Endothelial cell (in vitro differentiated cells): ENCODE measurements at regions not wholly inside any gene's neighbourhood (a gene's known extent, or its start where the extent isn't known, plus 50 kb on each side); places are given as distances from the start of the nearest gene placed in this dataset.

ENCODE experiments used
- DNase-seq: peaks from one replicate; pipeline ENCODE4 v3.0.0; 2021; ENCODE audit warnings: low spot score
- H3K27ac Mint-ChIP-seq: one replicate; pipeline ENCODE4 v1.8.0; 2021; ENCODE audit warnings: mixed read lengths, inconsistent platforms; ENCODE audit not compliant: unreplicated experiment
- H3K27me3 Mint-ChIP-seq: one replicate; pipeline ENCODE4 v1.8.0; 2021; ENCODE audit warnings: mild to moderate bottlenecking, moderate library complexity, mixed read lengths, inconsistent platforms; ENCODE audit not compliant: unreplicated experiment
- H3K36me3 Mint-ChIP-seq: one replicate; pipeline ENCODE4 v1.8.0; 2021; ENCODE audit warnings: mild to moderate bottlenecking, low read depth, mixed read lengths, inconsistent platforms; ENCODE audit not compliant: unreplicated experiment
- H3K4me1 Mint-ChIP-seq: one replicate; pipeline ENCODE4 v1.8.0; 2021; ENCODE audit warnings: mild to moderate bottlenecking, mixed read lengths, inconsistent platforms; ENCODE audit not compliant: unreplicated experiment
- H3K4me3 Mint-ChIP-seq: one replicate; pipeline ENCODE4 v1.8.0; 2021; ENCODE audit warnings: mild to moderate bottlenecking, mixed read lengths, inconsistent platforms; ENCODE audit not compliant: unreplicated experiment
- H3K9me3 Mint-ChIP-seq: one replicate; pipeline ENCODE4 v1.8.0; 2021; ENCODE audit warnings: mixed read lengths, inconsistent platforms; ENCODE audit not compliant: unreplicated experiment
- TF ChIP-seq, protein P1 (sequence below): fragments of 200-600 bp; sonication (generic); IDR thresholded peaks from one replicate; pipeline ENCODE4 v1.5.0; 2021; ENCODE audit warnings: antibody characterized with exemption; ENCODE audit not compliant: unreplicated experiment

DNA sequence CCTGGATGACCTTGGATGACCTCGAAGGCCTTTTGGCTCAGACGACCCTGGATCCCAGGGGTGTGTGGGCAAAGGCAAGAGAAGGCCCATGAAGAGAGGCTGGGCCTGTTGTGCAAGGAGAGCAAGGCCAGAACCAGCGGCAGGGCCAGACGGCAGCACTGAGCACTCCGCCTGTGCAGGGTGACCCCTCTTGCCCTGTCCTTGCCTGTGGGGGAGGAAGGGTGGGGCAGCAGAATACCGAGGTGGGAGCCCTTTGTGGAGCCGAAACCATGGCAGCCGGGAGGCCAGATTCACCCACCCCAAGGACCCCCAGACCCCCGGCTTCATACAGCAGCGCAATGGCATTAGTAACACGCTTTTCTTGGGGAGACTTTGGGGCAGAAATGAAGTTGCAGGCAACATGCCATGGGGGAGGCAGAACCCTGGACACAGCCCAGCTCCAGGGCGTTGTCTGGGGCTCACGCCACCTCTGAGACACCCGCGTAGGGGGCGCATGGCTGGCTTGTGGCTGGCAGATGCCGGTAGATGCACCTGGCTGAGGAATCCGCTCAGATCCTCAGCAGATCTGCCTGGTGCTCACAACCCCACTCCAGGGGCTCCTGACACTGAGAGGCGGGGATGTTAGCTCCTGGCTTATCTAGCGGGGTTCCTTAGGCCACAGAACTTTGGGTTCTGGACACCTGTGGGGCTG lies 114.5 kb downstream of the FAM53A start:
- Mint-ChIP-seq H3K4me1 (peaks cover 5% of the 10 kb centered on the region), H3K9me3 (no peaks in the 10 kb centered on the region), H3K27me3 (peaks cover 11% of the 10 kb centered on the region), H3K27ac (no peak overlapping the region), H3K36me3 (peaks cover 4% of the 10 kb centered on the region), H3K4me3 (no peak overlapping the region)
- TF ChIP-seq, protein P1, sequence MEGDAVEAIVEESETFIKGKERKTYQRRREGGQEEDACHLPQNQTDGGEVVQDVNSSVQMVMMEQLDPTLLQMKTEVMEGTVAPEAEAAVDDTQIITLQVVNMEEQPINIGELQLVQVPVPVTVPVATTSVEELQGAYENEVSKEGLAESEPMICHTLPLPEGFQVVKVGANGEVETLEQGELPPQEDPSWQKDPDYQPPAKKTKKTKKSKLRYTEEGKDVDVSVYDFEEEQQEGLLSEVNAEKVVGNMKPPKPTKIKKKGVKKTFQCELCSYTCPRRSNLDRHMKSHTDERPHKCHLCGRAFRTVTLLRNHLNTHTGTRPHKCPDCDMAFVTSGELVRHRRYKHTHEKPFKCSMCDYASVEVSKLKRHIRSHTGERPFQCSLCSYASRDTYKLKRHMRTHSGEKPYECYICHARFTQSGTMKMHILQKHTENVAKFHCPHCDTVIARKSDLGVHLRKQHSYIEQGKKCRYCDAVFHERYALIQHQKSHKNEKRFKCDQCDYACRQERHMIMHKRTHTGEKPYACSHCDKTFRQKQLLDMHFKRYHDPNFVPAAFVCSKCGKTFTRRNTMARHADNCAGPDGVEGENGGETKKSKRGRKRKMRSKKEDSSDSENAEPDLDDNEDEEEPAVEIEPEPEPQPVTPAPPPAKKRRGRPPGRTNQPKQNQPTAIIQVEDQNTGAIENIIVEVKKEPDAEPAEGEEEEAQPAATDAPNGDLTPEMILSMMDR, result no peak
- DNase-seq, result no peak

DNA sequence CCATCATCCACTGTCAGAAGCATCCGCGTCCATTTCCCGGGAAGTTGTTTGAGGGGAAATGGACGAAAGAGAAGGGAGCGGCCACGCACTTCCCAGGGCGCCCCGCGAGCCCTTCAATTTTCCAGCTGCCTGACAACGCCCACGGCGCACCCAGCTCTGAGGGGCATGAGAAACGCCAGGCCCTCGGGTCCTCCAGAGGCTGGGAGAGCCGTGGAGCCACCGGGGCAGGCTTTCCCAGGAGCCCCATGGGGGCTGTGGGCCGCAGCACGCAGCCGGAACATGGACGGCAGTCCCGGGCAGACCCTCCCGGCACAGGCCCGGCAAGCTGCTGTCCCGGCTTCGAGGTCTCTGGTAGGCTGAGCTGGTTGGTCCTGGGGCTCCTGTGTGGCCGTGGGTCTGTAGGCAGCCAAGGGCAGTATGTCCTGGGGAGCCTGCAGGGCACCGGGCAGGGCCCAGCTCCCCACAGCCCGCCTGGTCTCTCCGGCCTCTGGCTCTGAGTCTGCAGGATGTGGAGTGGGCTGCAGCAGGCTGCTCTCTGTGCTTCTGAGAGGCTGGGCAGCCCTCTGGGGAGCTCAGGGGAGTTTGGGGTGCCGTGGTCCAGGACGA lies 115.2 kb downstream of the FAM53A start:
- H3K27ac Mint-ChIP-seq, result no peak overlapping the region
- TF ChIP-seq, protein P1, result no peak
- H3K4me1 Mint-ChIP-seq, result peaks cover 5% of the 10 kb centered on the region
- DNase-seq, result no peak
- H3K36me3 Mint-ChIP-seq, result peaks cover 4% of the 10 kb centered on the region
- H3K27me3 Mint-ChIP-seq, result peaks cover 12% of the 10 kb centered on the region
- H3K4me3 Mint-ChIP-seq, result no peak overlapping the region
- no peaks in the 10 kb centered on the region for H3K9me3 Mint-ChIP-seq

DNA sequence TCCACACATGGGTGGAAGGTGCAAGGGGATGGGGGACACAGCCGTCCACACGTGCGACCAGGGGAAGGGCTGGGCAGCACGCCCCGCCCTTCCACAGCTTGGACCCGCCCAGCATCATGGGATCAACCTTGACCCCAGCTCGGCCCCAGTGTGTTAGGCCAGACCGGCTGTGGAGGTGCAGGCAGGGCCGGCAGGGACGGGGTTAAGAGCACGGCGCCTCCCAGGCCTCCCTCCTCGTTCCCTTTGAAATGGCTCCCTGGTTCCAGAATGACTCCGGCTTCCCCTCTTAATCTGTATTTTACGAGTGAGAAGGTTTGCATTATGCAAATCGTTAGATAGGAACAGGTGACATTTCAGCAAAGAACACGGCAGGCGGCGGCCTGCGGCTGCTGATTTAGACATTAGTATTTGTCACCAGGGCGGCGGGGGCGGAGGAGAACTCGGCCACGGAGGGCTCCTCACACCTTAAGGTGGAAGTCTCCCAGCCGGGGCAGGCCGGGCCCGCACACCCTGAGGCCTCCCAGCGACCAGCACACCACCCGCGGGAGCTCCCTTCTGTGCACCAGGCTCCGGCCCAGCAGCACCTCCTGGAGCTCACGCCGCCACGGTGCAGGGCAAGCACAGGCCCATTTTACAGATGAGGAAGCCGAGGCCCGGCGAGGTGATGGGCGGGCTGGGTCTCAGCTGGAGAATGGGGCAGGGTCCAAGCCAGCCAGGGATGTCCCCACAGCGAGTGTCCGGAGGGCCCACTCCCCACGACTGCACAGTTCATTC lies 116.1 kb downstream of the FAM53A start:
- Mint-ChIP-seq H3K4me1 (peaks cover 3% of the 10 kb centered on the region), H3K36me3 (peaks cover 2% of the 10 kb centered on the region), H3K4me3 (no peak overlapping the region), H3K27me3 (peaks cover 8% of the 10 kb centered on the region), H3K9me3 (no peaks in the 10 kb centered on the region), H3K27ac (no peak overlapping the region)
- DNase-seq, result no peak
- TF ChIP-seq, protein P1, result no peak

DNA sequence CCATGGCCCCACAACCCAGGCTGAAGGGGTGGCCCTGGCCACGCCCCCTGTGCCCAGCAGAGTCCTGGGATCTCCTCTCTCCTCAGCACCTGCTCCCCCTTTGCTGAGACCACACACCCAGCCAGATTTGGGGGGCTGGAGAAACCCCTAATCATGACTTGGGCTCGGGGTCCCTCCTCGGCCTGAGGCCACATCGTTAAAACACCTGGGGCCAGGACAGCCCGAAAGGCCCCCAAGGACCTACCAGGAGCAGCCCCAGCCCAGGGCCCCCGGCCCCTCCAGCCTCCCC lies 116.7 kb downstream of the FAM53A start:
- no peaks in the 10 kb centered on the region for H3K36me3 Mint-ChIP-seq
- H3K4me1 Mint-ChIP-seq, result no peaks in the 10 kb centered on the region
- no peaks in the 10 kb centered on the region for H3K9me3 Mint-ChIP-seq
- no peak overlapping the region for H3K4me3 Mint-ChIP-seq
- peaks cover 6% of the 10 kb centered on the region for H3K27me3 Mint-ChIP-seq
- no peak for DNase-seq
- no peak overlapping the region for H3K27ac Mint-ChIP-seq
- TF ChIP-seq, protein P1, result no peak
